ENCODE measurements at regions not wholly inside any gene's neighbourhood (a gene's known extent, or its start where the extent isn't known, plus 50 kb on each side); places are given as distances from the start of the nearest gene placed in this dataset.

DNA sequence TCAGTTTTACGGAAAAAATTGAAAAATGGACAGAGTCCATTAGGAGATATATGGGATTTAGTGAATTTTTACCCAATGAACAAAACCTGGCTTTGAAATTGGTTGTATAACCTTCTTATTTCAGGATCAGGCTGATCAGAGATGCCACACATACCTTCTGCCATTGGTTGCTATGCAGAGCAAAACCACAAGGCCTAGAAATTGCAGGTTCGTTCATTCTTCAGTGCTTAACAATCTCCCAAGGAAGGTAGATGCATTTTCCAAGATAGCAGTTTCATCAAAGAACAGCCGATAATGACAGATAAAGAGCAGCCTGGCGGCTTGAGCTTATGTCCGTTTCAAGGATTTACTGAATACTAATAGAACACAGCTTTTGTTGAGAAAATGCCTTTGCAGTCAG is 868.8 kb downstream of the EPHA4 start:
- ChIA-PET CTCF (ENCODE audit: low intra/inter-chr PET ratio, low total read pairs) (no interaction called here), POLR2A (no interaction called here)
- DNase-seq (ENCODE audit: low spot score), result no peak
- intact Hi-C loops (cut with micrococcal nuclease; ENCODE audit: unreplicated experiment) (no loop called here), in situ Hi-C loops (cut with HindIII; ENCODE audit: extremely low pct_ligation_motif_present, low pct_unique_long_range_greater_than_20kb) (no loop called here)
- no peak overlapping the region for H3K9ac ChIP-seq (ENCODE audit: insufficient read depth, low read depth, low read length)
- no peaks in the 10 kb centered on the region for H3K79me2 ChIP-seq (ENCODE audit: insufficient read depth, low read length)
- no peak overlapping the region for H3K4me3 ChIP-seq (replicated peaks in 1 of 3; ENCODE audit: insufficient read depth in 1 of 3, low read depth in 2 of 3, low read length in 3 of 3)
- FAIRE-seq, result no peak
- 2% methylated on average over 5 of the region's 5 CpGs for WGBS (ENCODE audit: low lambda C conversion rate)
- peaks cover 17% of the 10 kb centered on the region for H3K9me3 ChIP-seq (ENCODE audit: low read length)
- no peaks in the 10 kb centered on the region for H3K27me3 ChIP-seq (ENCODE audit: control insufficient read depth in 1 of 2, insufficient read depth in 2 of 2, low read length in 2 of 2)
- no peaks in the 10 kb centered on the region for H3K36me3 ChIP-seq (replicated peaks in 1 of 2; ENCODE audit: control insufficient read depth in 1 of 2, insufficient read depth in 2 of 2, low read length in 2 of 2)
- H4K20me1 ChIP-seq (ENCODE audit: insufficient read depth, low read length), result no peaks in the 10 kb centered on the region
- H3K27ac ChIP-seq (ENCODE audit: extremely low read length, insufficient read depth, low read length), result no peak overlapping the region
- no TSS peak for BruUV-seq (replicated peaks)
- H3K4me1 ChIP-seq (ENCODE audit: insufficient read depth, low read length), result no peaks in the 10 kb centered on the region
- H3K4me2 ChIP-seq (ENCODE audit: low read depth, low read length), result no peak overlapping the region
- H2AFZ ChIP-seq (ENCODE audit: low read length), result no peak overlapping the region
- no peak for ATAC-seq
- TF ChIP-seq, protein P1, sequence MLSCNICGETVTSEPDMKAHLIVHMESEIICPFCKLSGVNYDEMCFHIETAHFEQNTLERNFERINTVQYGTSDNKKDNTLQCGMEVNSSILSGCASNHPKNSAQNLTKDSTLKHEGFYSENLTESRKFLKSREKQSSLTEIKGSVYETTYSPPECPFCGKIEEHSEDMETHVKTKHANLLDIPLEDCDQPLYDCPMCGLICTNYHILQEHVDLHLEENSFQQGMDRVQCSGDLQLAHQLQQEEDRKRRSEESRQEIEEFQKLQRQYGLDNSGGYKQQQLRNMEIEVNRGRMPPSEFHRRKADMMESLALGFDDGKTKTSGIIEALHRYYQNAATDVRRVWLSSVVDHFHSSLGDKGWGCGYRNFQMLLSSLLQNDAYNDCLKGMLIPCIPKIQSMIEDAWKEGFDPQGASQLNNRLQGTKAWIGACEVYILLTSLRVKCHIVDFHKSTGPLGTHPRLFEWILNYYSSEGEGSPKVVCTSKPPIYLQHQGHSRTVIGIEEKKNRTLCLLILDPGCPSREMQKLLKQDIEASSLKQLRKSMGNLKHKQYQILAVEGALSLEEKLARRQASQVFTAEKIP (CRISPR knock-in tag; IDR thresholded peaks at IDR 0.05; ENCODE audit: borderline replicate concordance), result no peak
- no peak for TF ChIP-seq RFXANK (CRISPR knock-in tag; IDR thresholded peaks at IDR 0.05)
- no peak for TF ChIP-seq FOSL2 (CRISPR knock-in tag; IDR thresholded peaks at IDR 0.05)
- TF ChIP-seq, protein P2, sequence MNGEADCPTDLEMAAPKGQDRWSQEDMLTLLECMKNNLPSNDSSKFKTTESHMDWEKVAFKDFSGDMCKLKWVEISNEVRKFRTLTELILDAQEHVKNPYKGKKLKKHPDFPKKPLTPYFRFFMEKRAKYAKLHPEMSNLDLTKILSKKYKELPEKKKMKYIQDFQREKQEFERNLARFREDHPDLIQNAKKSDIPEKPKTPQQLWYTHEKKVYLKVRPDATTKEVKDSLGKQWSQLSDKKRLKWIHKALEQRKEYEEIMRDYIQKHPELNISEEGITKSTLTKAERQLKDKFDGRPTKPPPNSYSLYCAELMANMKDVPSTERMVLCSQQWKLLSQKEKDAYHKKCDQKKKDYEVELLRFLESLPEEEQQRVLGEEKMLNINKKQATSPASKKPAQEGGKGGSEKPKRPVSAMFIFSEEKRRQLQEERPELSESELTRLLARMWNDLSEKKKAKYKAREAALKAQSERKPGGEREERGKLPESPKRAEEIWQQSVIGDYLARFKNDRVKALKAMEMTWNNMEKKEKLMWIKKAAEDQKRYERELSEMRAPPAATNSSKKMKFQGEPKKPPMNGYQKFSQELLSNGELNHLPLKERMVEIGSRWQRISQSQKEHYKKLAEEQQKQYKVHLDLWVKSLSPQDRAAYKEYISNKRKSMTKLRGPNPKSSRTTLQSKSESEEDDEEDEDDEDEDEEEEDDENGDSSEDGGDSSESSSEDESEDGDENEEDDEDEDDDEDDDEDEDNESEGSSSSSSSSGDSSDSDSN (CRISPR knock-in tag; IDR thresholded peaks at IDR 0.05), result no peak
- TF ChIP-seq, protein P3, sequence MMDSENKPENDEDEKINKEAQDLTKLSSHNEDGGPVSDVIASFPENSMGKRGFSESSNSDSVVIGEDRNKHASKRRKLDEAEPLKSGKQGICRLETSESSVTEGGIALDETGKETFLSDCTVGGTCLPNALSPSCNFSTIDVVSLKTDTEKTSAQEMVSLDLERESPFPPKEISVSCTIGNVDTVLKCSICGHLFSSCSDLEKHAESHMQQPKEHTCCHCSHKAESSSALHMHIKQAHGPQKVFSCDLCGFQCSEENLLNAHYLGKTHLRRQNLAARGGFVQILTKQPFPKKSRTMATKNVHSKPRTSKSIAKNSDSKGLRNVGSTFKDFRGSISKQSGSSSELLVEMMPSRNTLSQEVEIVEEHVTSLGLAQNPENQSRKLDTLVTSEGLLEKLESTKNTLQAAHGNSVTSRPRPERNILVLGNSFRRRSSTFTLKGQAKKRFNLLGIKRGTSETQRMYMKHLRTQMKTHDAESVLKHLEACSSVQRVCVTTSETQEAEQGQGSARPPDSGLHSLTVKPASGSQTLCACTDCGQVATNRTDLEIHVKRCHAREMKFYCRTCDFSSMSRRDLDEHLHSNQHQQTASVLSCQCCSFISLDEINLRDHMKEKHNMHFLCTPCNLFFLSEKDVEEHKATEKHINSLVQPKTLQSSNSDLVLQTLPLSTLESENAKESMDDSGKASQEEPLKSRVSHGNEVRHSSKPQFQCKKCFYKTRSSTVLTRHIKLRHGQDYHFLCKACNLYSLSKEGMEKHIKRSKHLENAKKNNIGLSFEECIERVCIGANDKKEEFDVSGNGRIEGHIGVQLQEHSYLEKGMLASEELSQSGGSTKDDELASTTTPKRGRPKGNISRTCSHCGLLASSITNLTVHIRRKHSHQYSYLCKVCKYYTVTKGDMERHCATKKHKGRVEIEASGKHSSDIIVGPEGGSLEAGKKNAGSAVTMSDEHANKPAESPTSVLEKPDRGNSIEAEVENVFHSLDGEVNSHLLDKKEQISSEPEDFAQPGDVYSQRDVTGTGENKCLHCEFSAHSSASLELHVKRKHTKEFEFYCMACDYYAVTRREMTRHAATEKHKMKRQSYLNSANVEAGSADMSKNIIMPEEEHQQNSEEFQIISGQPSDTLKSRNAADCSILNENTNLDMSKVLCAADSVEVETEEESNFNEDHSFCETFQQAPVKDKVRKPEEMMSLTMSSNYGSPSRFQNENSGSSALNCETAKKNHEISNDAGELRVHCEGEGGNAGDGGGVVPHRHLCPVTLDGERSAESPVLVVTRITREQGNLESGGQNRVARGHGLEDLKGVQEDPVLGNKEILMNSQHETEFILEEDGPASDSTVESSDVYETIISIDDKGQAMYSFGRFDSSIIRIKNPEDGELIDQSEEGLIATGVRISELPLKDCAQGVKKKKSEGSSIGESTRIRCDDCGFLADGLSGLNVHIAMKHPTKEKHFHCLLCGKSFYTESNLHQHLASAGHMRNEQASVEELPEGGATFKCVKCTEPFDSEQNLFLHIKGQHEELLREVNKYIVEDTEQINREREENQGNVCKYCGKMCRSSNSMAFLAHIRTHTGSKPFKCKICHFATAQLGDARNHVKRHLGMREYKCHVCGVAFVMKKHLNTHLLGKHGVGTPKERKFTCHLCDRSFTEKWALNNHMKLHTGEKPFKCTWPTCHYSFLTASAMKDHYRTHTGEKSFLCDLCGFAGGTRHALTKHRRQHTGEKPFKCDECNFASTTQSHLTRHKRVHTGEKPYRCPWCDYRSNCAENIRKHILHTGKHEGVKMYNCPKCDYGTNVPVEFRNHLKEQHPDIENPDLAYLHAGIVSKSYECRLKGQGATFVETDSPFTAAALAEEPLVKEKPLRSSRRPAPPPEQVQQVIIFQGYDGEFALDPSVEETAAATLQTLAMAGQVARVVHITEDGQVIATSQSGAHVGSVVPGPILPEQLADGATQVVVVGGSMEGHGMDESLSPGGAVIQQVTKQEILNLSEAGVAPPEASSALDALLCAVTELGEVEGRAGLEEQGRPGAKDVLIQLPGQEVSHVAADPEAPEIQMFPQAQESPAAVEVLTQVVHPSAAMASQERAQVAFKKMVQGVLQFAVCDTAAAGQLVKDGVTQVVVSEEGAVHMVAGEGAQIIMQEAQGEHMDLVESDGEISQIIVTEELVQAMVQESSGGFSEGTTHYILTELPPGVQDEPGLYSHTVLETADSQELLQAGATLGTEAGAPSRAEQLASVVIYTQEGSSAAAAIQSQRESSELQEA (CRISPR knock-in tag; IDR thresholded peaks at IDR 0.05; ENCODE audit: not compliant biosample characterization), result no peak
- no peak for TF ChIP-seq ETV5 (CRISPR knock-in tag; IDR thresholded peaks at IDR 0.05; ENCODE audit: borderline replicate concordance)
- no peak for TF ChIP-seq IKZF5 (CRISPR knock-in tag; IDR thresholded peaks at IDR 0.05)
- TF ChIP-seq ZNF879 (CRISPR knock-in tag; IDR thresholded peaks at IDR 0.05), result no peak
- no peak for TF ChIP-seq ETV6 (CRISPR knock-in tag; conservative IDR thresholded peaks at IDR 0.05)
- no peak for TF ChIP-seq ZNF275 (CRISPR knock-in tag; IDR thresholded peaks at IDR 0.05; ENCODE audit: borderline replicate concordance)
- TF ChIP-seq TBP (CRISPR knock-in tag; IDR thresholded peaks at IDR 0.05), result no peak
